ENCODE measurements at regions not wholly inside any gene's neighbourhood (a gene's known extent, or its start where the extent isn't known, plus 50 kb on each side); places are given as distances from the start of the nearest gene placed in this dataset.
"Not testable (repeated sequence)": the region's sequence is repeated elsewhere in the genome, so short reads cannot be mapped to it uniquely, and the experiment has no call there.

- H3K36me3 Mint-ChIP-seq (ENCODE audit: low read depth); DNase-seq; H3K27me3 Mint-ChIP-seq; POLR2A ChIA-PET; H3K27ac Mint-ChIP-seq; H3K4me1 Mint-ChIP-seq; H3K9me3 Mint-ChIP-seq; H3K4me3 Mint-ChIP-seq: not testable (repeated sequence)
- CTCF ChIA-PET: interaction anchor here (1.0 kb wide), 1 partner anchor 527 kb away, joined by 3 read pairs; no protein-coding TSS in a partner anchor
Observed at GRCh38 chr15:99799182-99799853, 66.1 kb upstream of the LYSMD4 start.

- POLR2A ChIA-PET, CTCF ChIA-PET: not testable (repeated sequence)
Observed at GRCh38 chr15:99796940-99797870, 64.0 kb upstream of the LYSMD4 start.

GRCh38 chr15:99791881-99792807 is 58.9 kb upstream of the LYSMD4 start:
- H3K36me3 Mint-ChIP-seq (ENCODE audit: low read depth); CTCF ChIA-PET; POLR2A ChIA-PET; DNase-seq; H3K9me3 Mint-ChIP-seq; H3K27ac Mint-ChIP-seq; H3K4me3 Mint-ChIP-seq; H3K27me3 Mint-ChIP-seq; H3K4me1 Mint-ChIP-seq: not testable (repeated sequence)

More at GRCh38 chr15:99796940-99797870, 64.0 kb upstream of the LYSMD4 start:
- H3K4me1 Mint-ChIP-seq; H3K4me3 Mint-ChIP-seq; H3K27ac Mint-ChIP-seq; H3K9me3 Mint-ChIP-seq; H3K27me3 Mint-ChIP-seq; H3K36me3 Mint-ChIP-seq (ENCODE audit: low read depth); DNase-seq: not testable (repeated sequence)

- H3K4me1 Mint-ChIP-seq; CTCF ChIA-PET; DNase-seq; H3K4me3 Mint-ChIP-seq; POLR2A ChIA-PET; H3K36me3 Mint-ChIP-seq (ENCODE audit: low read depth); H3K27ac Mint-ChIP-seq; H3K9me3 Mint-ChIP-seq: not testable (repeated sequence)
- H3K27me3 Mint-ChIP-seq: peaks cover 15% of the 10 kb centered on the region
Observed at GRCh38 chr15:99790751-99791150, 57.5 kb upstream of the LYSMD4 start.

GRCh38 chr15:99788156-99788555 is 54.9 kb upstream of the LYSMD4 start:
- H3K27me3 Mint-ChIP-seq: peaks cover 15% of the 10 kb centered on the region
- H3K9me3 Mint-ChIP-seq: no peaks in the 10 kb centered on the region
- no peak for DNase-seq
- ChIA-PET POLR2A (no interaction called here), CTCF (no interaction called here)
- H3K27ac Mint-ChIP-seq: no peak overlapping the region
- no peak overlapping the region for H3K4me3 Mint-ChIP-seq
- H3K36me3 Mint-ChIP-seq (ENCODE audit: low read depth): no peaks in the 10 kb centered on the region
- no peaks in the 10 kb centered on the region for H3K4me1 Mint-ChIP-seq

GRCh38 chr15:99784800-99785199 is 51.6 kb upstream of the LYSMD4 start:
- H3K9me3 Mint-ChIP-seq; DNase-seq; H3K36me3 Mint-ChIP-seq (ENCODE audit: low read depth); H3K4me1 Mint-ChIP-seq; H3K27ac Mint-ChIP-seq; H3K4me3 Mint-ChIP-seq: not testable (repeated sequence)
- peaks cover 18% of the 10 kb centered on the region for H3K27me3 Mint-ChIP-seq
- ChIA-PET POLR2A (interaction anchor here (0.6 kb wide), 1 partner anchor 84 kb away, joined by 3 read pairs; no protein-coding TSS in a partner anchor), CTCF (interaction anchor here (0.7 kb wide), 1 partner anchor 26 kb away, joined by 3 read pairs; no protein-coding TSS in a partner anchor)

- POLR2A ChIA-PET: interaction anchor here (0.6 kb wide), 1 partner anchor 83 kb away, joined by 3 read pairs; no protein-coding TSS in a partner anchor
- not testable (repeated sequence) for H3K36me3 Mint-ChIP-seq (ENCODE audit: low read depth); H3K9me3 Mint-ChIP-seq; H3K4me1 Mint-ChIP-seq; H3K27ac Mint-ChIP-seq; H3K4me3 Mint-ChIP-seq; DNase-seq
- CTCF ChIA-PET: interaction anchor here (0.7 kb wide), 1 partner anchor 25 kb away, joined by 3 read pairs; no protein-coding TSS in a partner anchor
- peaks cover 18% of the 10 kb centered on the region for H3K27me3 Mint-ChIP-seq
Observed at GRCh38 chr15:99783918-99784619, 50.8 kb upstream of the LYSMD4 start.

Data from activated CD4-positive, alpha-beta memory T cell treated with anti-CD3 and anti-CD28 coated beads, Interleukin-2, amount 10 ng/mL, durations not matched to agents 7 days and 5 days (primary cell).